GM23338 (cell line): ENCODE measurements at regions not wholly inside any gene's neighbourhood (a gene's known extent, or its start where the extent isn't known, plus 50 kb on each side); places are given as distances from the start of the nearest gene placed in this dataset.

Experiments used
- ATAC-seq: fragments of 200-7000 bp; cut with Tn5 transposase; 3 replicates; pipeline ENCODE4 v1.9.1; 2020
- DNase-seq: peaks from one replicate; pipeline ENCODE4 v3.0.0-alpha.2; 2015; ENCODE audit warnings: low spot score
- H2AFZ ChIP-seq: fragments of 200-600 bp; sonication (generic); 2 replicates; pipeline ENCODE4 v1.8.0; 2016; ENCODE audit warnings: antibody characterized with exemption, mild to moderate bottlenecking, moderate library complexity
- H3F3A ChIP-seq: fragments of 200-600 bp; sonication (generic); replicated peaks from 2 replicates; pipeline ENCODE4 v1.8.0; 2017; ENCODE audit warnings: antibody characterized with exemption, mixed run types, low read depth
- H3K27ac ChIP-seq: fragments of 200-600 bp; sonication (generic); 2 replicates; pipeline ENCODE4 v1.6.1; 2016; ENCODE audit warnings: low read depth
- H3K27me3 ChIP-seq: fragments of 200-600 bp; sonication (generic); 2 replicates; pipeline ENCODE4 v1.8.0; 2016; ENCODE audit warnings: mild to moderate bottlenecking, mixed run types, moderate library complexity; ENCODE audit not compliant: insufficient read depth
- H3K36me3 ChIP-seq: fragments of 200-600 bp; sonication (generic); 2 replicates; pipeline ENCODE4 v1.8.0; 2016; ENCODE audit warnings: mild to moderate bottlenecking; ENCODE audit not compliant: insufficient read depth
- H3K4me1 ChIP-seq: fragments of 200-600 bp; sonication (generic); 2 replicates; pipeline ENCODE4 v1.8.0; 2016; ENCODE audit warnings: mild to moderate bottlenecking, moderate library complexity; ENCODE audit not compliant: insufficient read depth
- H3K4me2 ChIP-seq: fragments of 200-600 bp; sonication (generic); 2 replicates; pipeline ENCODE4 v1.7.1; 2017; ENCODE audit warnings: mixed run types
- H3K4me3 ChIP-seq: fragments of 200-600 bp; sonication (generic); 2 replicates; pipeline ENCODE4 v1.6.1; 2016; ENCODE audit warnings: mixed run types
- H3K79me2 ChIP-seq: fragments of 200-600 bp; sonication (generic); replicated peaks from 2 replicates; pipeline ENCODE4 v1.8.0; 2017; ENCODE audit warnings: mild to moderate bottlenecking; ENCODE audit not compliant: insufficient read depth
- H3K9me2 ChIP-seq: fragments of 200-600 bp; sonication (generic); 2 replicates; pipeline ENCODE4 v1.8.0; 2017; ENCODE audit not compliant: insufficient read depth
- H4K20me1 ChIP-seq: fragments of 200-600 bp; sonication (generic); replicated peaks from 2 replicates; pipeline ENCODE4 v1.8.0; 2017; ENCODE audit warnings: mild to moderate bottlenecking; ENCODE audit not compliant: insufficient read depth
- H3K27ac Mint-ChIP-seq: 2 replicates; pipeline ENCODE4 v1.8.0; 2020; ENCODE audit warnings: inconsistent platforms, mild to moderate bottlenecking, moderate library complexity, mixed read lengths
- H3K27me3 Mint-ChIP-seq: 3 replicates; pipeline ENCODE4 v1.8.0; 2022; ENCODE audit warnings: low read depth, mild to moderate bottlenecking, moderate library complexity, mixed read lengths, inconsistent platforms; ENCODE audit not compliant: insufficient read depth, poor library complexity
- H3K36me3 Mint-ChIP-seq: 3 replicates; pipeline ENCODE4 v1.8.0; 2021; ENCODE audit warnings: low read depth, mild to moderate bottlenecking, inconsistent platforms, moderate library complexity, mixed read lengths
- H3K4me1 Mint-ChIP-seq: 3 replicates; pipeline ENCODE4 v1.8.0; 2020; ENCODE audit warnings: mild to moderate bottlenecking, inconsistent platforms, mixed read lengths
- H3K4me3 Mint-ChIP-seq: 3 replicates; pipeline ENCODE4 v1.8.0; 2021; ENCODE audit warnings: moderate library complexity, mild to moderate bottlenecking, inconsistent platforms, mixed read lengths
- H3K9me3 Mint-ChIP-seq: 3 replicates; pipeline ENCODE4 v1.8.0; 2020; ENCODE audit warnings: moderate library complexity, mild to moderate bottlenecking, inconsistent platforms, mixed read lengths
- CREB1 ChIP-seq: fragments of 250-450 bp; sonication (Bioruptor Pico); IDR thresholded peaks from 2 replicates; pipeline ENCODE4 v1.5.0; 2020; ENCODE audit warnings: low read depth, mild to moderate bottlenecking, moderate library complexity
- CTCF ChIP-seq, 2 experiments: fragments of 200-600 bp in 1 of 2; sonication (generic) in 1 of 2; conservative IDR thresholded peaks; 2 replicates each; pipeline versions ENCODE4 v1.5.1 to v1.6.1; 2016 to 2017; ENCODE audit warnings: antibody characterized with exemption in 2 of 2, low read depth in 2 of 2, mild to moderate bottlenecking in 2 of 2, moderate library complexity in 1 of 2
- ETS1 ChIP-seq: IDR thresholded peaks from 2 replicates; pipeline ENCODE4 v1.6.1; 2016; ENCODE audit warnings: antibody characterized with exemption
- EZH2 ChIP-seq: fragments of 200-600 bp; sonication (generic); IDR thresholded peaks from one replicate; pipeline ENCODE4 v1.8.0; 2017; ENCODE audit warnings: antibody characterized with exemption, mild to moderate bottlenecking, low read depth; ENCODE audit not compliant: unreplicated experiment
- EZH2phosphoT487 ChIP-seq: fragments of 200-600 bp; sonication (generic); IDR thresholded peaks from one replicate; pipeline ENCODE4 v1.8.1; 2018; ENCODE audit warnings: antibody characterized with exemption; ENCODE audit not compliant: unreplicated experiment
- JUNB ChIP-seq: IDR thresholded peaks from one replicate; pipeline ENCODE4 v1.6.1; 2016; ENCODE audit warnings: antibody characterized with exemption; ENCODE audit not compliant: unreplicated experiment
- NANOG ChIP-seq: IDR thresholded peaks from 2 replicates; pipeline ENCODE4 v1.6.1; 2016; ENCODE audit warnings: antibody characterized with exemption, borderline replicate concordance
- POLR2AphosphoS5 ChIP-seq: IDR thresholded peaks from 2 replicates; pipeline ENCODE4 v1.6.1; 2016; ENCODE audit warnings: antibody characterized with exemption, low read depth
- REST ChIP-seq: IDR thresholded peaks from one replicate; pipeline ENCODE4 v1.6.1; 2018; ENCODE audit warnings: antibody characterized with exemption; ENCODE audit not compliant: unreplicated experiment
- STAT1 ChIP-seq: IDR thresholded peaks from one replicate; pipeline ENCODE4 v1.6.1; 2016; ENCODE audit warnings: antibody characterized with exemption; ENCODE audit not compliant: unreplicated experiment
- ZNF114 ChIP-seq: fragments of 250-450 bp; sonication (Bioruptor Pico); IDR thresholded peaks from 2 replicates; pipeline ENCODE4 v1.5.0; 2020; ENCODE audit warnings: mild to moderate bottlenecking, moderate library complexity
- ZNF331 ChIP-seq: fragments of 250-450 bp; sonication (Bioruptor Pico); IDR thresholded peaks from 2 replicates; pipeline ENCODE4 v1.5.0; 2020; ENCODE audit warnings: low read depth, mild to moderate bottlenecking, moderate library complexity

- Mint-ChIP-seq H3K27ac (no peak overlapping the region), H3K4me3 (no peak overlapping the region), H3K36me3 (no peaks in the 10 kb centered on the region), H3K27me3 (no peaks in the 10 kb centered on the region), H3K9me3 (no peaks in the 10 kb centered on the region), H3K4me1 (peaks cover 13% of the 10 kb centered on the region)
- Histone ChIP-seq H3K9me2 (0 out of 2 replicates have a peak, but pooled peaks cover 7% of the 10 kb centered on the region), H2AFZ (peak overlapping the region; percentile 53; the same call in 1 of the 2 replicates), H3K4me2 (no peak overlapping the region), H3K79me2 (no peaks in the 10 kb centered on the region), H3K4me3 (no peak overlapping the region), H3K27ac (no peak overlapping the region), H3K4me1 (peaks cover 9% of the 10 kb centered on the region), H3F3A (no peaks in the 10 kb centered on the region), H3K36me3 (no peaks in the 10 kb centered on the region), H3K27me3 (no peaks in the 10 kb centered on the region), H4K20me1 (no peaks in the 10 kb centered on the region)
- TF ChIP-seq JUNB (no peak), POLR2AphosphoS5 (no peak), ZNF331 (CRISPR knock-in tag) (no peak), STAT1 (no peak), REST (no peak)
- ATAC-seq (no peak), DNase-seq (no peak)
These were observed 145.3 kb upstream of the SGCD start for GRCh38 chr5:156181656-156182055.

- no peaks in the 10 kb centered on the region for H3K9me3 Mint-ChIP-seq
- no peaks in the 10 kb centered on the region for H3F3A ChIP-seq
- peak overlapping the region; percentile 18; the same call in 1 of the 2 replicates for H3K27ac Mint-ChIP-seq
- 0 out of 2 replicates have a peak, but pooled peaks cover 7% of the 10 kb centered on the region for H3K9me2 ChIP-seq
- H3K4me3 ChIP-seq = no peak overlapping the region
- no peaks in the 10 kb centered on the region for H3K36me3 ChIP-seq
- no peaks in the 10 kb centered on the region for H3K27me3 Mint-ChIP-seq
- no peaks in the 10 kb centered on the region for H3K27me3 ChIP-seq
- no peaks in the 10 kb centered on the region for H3K79me2 ChIP-seq
- H3K4me3 Mint-ChIP-seq = no peak overlapping the region
- no peaks in the 10 kb centered on the region for H3K36me3 Mint-ChIP-seq
- peaks cover 13% of the 10 kb centered on the region for H3K4me1 Mint-ChIP-seq
- H3K4me2 ChIP-seq = no peak overlapping the region
- ATAC-seq (no peak), DNase-seq (no peak)
- TF ChIP-seq ZNF331 (CRISPR knock-in tag) = no peak
- no peak for TF ChIP-seq CREB1
- TF ChIP-seq EZH2 = no peak
- TF ChIP-seq POLR2AphosphoS5 = no peak
- TF ChIP-seq ZNF114 (CRISPR knock-in tag) = no peak
- no peak for TF ChIP-seq JUNB
- TF ChIP-seq NANOG = no peak
- TF ChIP-seq ETS1 = no peak
- no peak for TF ChIP-seq CTCF (conservative IDR thresholded peaks at IDR 0.05; ENCODE audit: low read depth in 2 of 2)
- no peak for TF ChIP-seq REST
- TF ChIP-seq STAT1 = no peak
- no peak for TF ChIP-seq EZH2phosphoT487
- no peak overlapping the region for H2AFZ ChIP-seq
- no peaks in the 10 kb centered on the region for H4K20me1 ChIP-seq
- H3K4me1 ChIP-seq = peaks cover 9% of the 10 kb centered on the region
- no peak overlapping the region for H3K27ac ChIP-seq
These were observed 144.6 kb upstream of the SGCD start for GRCh38 chr5:156182174-156182967.
